CD4-positive, alpha-beta memory T cell (primary cell): ENCODE measurements at regions not wholly inside any gene's neighbourhood (a gene's known extent, or its start where the extent isn't known, plus 50 kb on each side); places are given as distances from the start of the nearest gene placed in this dataset.

Source experiments
- CTCF ChIA-PET: fragments of 350-600 bp; sonication (Branson Sonifier 250); formaldehyde crosslinking; loops from one replicate; lab custom pipeline; 2021; ENCODE audit warnings: inconsistent platforms; ENCODE audit not compliant: partially characterized antibody; lab: Charles Lee
- POLR2A ChIA-PET: fragments of 350-600 bp; sonication (Branson Sonifier 250); formaldehyde crosslinking; loops from one replicate; lab custom pipeline; 2021; ENCODE audit not compliant: partially characterized antibody; lab: Charles Lee
- DNase-seq, 5 donors: peaks; one replicate each; pipeline versions ENCODE4 v3.0.0 to v3.0.0-alpha.2; 2020 to 2022; ENCODE audit warnings: mixed read lengths in 1 of 5
- H3K27ac ChIP-seq: one replicate; pipeline ENCODE4 v1.7.0; 2013; ENCODE audit warnings: low read depth, low read length
- H3K27me3 ChIP-seq: 2 replicates; pipeline ENCODE4 v1.7.0; 2013; ENCODE audit warnings: mild to moderate bottlenecking, low read length, moderate library complexity; ENCODE audit not compliant: insufficient read depth
- H3K36me3 ChIP-seq: 2 replicates; pipeline ENCODE4 v1.7.0; 2013; ENCODE audit warnings: mild to moderate bottlenecking, low read length, moderate library complexity; ENCODE audit not compliant: insufficient read depth
- H3K4me1 ChIP-seq: 2 replicates; pipeline ENCODE4 v1.7.0; 2013; ENCODE audit warnings: mild to moderate bottlenecking, low read length, moderate library complexity; ENCODE audit not compliant: insufficient read depth
- H3K4me3 ChIP-seq, 2 donors: one replicate each; pipeline ENCODE4 v1.7.0; 2013; ENCODE audit warnings: low read length in 2 of 2, mild to moderate bottlenecking in 1 of 2
- H3K9me3 ChIP-seq, 2 donors: one replicate each; pipeline ENCODE4 v1.7.0; 2013; ENCODE audit warnings: low read length in 2 of 2, control low read depth in 1 of 2; ENCODE audit not compliant: control insufficient read depth in 1 of 2
- H3K27ac Mint-ChIP-seq, 7 donors: one replicate each; pipeline ENCODE4 v1.8.0; 2020 to 2021; ENCODE audit warnings: mixed read lengths in 7 of 7, mild to moderate bottlenecking in 6 of 7, inconsistent platforms in 3 of 7, moderate library complexity in 3 of 7
- H3K27me3 Mint-ChIP-seq, 2 donors: one replicate each; pipeline ENCODE4 v1.8.0; 2020 to 2021; ENCODE audit warnings: mixed read lengths in 2 of 2
- H3K36me3 Mint-ChIP-seq, 2 donors: one replicate each; pipeline ENCODE4 v1.8.0; 2020 to 2021; ENCODE audit warnings: mixed read lengths in 2 of 2, inconsistent platforms in 1 of 2, mild to moderate bottlenecking in 1 of 2
- H3K4me1 Mint-ChIP-seq, 4 donors: one replicate each; pipeline ENCODE4 v1.8.0; 2020 to 2021; ENCODE audit warnings: mixed read lengths in 4 of 4, mild to moderate bottlenecking in 1 of 4
- H3K4me3 Mint-ChIP-seq, 8 donors: one replicate each; pipeline ENCODE4 v1.8.0; 2020 to 2021; ENCODE audit warnings: mixed read lengths in 8 of 8, mild to moderate bottlenecking in 7 of 8, moderate library complexity in 6 of 8, inconsistent platforms in 3 of 8
- H3K9me3 Mint-ChIP-seq, 8 donors: one replicate each; pipeline ENCODE4 v1.8.0; 2020 to 2021; ENCODE audit warnings: mixed read lengths in 8 of 8, mild to moderate bottlenecking in 5 of 8, inconsistent platforms in 3 of 8, moderate library complexity in 1 of 8
- intact Hi-C: fragments of 100-400 bp; cut with micrococcal nuclease; formaldehyde crosslinking; loops from one replicate; pipeline ENCODE4 v1.15.1; 2023

DNA sequence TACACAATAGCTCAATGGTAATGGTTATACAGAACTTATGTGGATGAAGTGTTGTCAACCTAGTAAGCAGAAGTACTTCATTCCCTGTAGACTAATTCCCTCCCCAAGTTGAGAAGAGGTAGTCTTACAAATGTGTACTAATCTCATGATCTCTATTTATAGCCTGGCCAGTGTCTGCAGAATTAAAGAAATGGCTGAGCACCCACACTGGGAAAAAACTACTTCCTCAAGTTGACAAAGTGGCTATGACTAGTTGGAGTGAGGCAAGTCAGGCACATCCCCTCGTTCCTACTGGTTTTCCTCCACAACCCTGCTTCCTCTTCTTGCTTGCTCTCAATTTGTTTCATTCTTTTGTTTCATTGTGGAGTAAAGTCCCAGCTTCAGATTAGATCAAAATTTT is 566.7 kb upstream of the ZNF717 start:
- peaks cover 0 to 18% (median 5%) of the 10 kb centered on the region in 8 donors for H3K9me3 Mint-ChIP-seq
- DNase-seq = no peak
- H3K4me1 ChIP-seq = no peaks in the 10 kb centered on the region
- H3K9me3 ChIP-seq = peaks cover 0 to 3% of the 10 kb centered on the region in 2 donors
- no peak overlapping the region for H3K4me3 Mint-ChIP-seq
- no peaks in the 10 kb centered on the region for H3K27me3 Mint-ChIP-seq
- H3K36me3 Mint-ChIP-seq = no peaks in the 10 kb centered on the region
- H3K27me3 ChIP-seq = no peaks in the 10 kb centered on the region
- H3K27ac Mint-ChIP-seq = no peak overlapping the region
- ChIA-PET POLR2A (no interaction called here), CTCF (no interaction called here)
- no peak overlapping the region for H3K27ac ChIP-seq
- no peaks in the 10 kb centered on the region for H3K36me3 ChIP-seq
- H3K4me3 ChIP-seq = no peak overlapping the region
- intact Hi-C loops = no loop called here
- no peaks in the 10 kb centered on the region for H3K4me1 Mint-ChIP-seq

DNA sequence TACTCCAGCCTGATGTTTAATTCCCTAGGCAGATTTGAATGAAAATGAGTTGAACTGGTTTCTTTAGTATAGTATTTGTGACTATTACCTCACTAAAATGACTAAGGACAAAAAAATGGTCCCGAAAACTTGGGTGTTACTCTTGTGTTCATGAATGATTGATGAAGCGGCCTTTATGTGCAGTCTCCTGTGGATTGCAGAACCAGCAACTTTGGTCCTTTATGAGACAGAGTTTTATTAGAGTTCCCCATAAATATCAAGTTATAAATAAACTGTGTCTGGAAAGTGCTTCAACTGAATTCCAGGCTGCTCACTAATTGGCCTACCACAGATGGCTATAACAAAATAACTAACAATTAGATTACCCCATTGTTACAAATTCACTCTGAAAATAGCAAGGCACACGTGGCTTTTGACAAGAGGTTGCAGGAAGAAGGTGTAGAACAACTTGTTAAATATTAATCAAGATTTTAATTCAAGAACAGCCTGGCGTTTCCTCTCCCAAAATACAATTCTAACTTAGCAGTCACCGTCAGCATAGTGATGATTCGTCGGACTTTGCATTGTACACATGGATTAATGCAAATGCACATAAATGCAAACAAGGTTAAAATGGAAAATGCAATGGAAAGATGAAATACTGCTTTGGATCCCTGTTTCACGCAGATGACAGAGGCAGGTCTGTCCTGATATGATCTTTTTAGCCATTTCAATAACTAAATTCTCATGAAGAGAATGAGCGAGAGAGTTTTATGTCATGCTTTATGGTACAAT is 567.3 kb upstream of the ZNF717 start:
- Histone ChIP-seq H3K27ac (no peak overlapping the region), H3K9me3 (peaks cover 0 to 3% of the 10 kb centered on the region in 2 donors), H3K27me3 (no peaks in the 10 kb centered on the region), H3K4me1 (no peaks in the 10 kb centered on the region), H3K4me3 (no peak overlapping the region), H3K36me3 (no peaks in the 10 kb centered on the region)
- Mint-ChIP-seq H3K27me3 (no peaks in the 10 kb centered on the region), H3K9me3 (peaks cover 0 to 18% (median 5%) of the 10 kb centered on the region in 8 donors), H3K4me1 (no peaks in the 10 kb centered on the region), H3K4me3 (no peak overlapping the region), H3K27ac (no peak overlapping the region), H3K36me3 (no peaks in the 10 kb centered on the region)
- POLR2A ChIA-PET = no interaction called here
- intact Hi-C loops = no loop called here
- DNase-seq = no peak
- CTCF ChIA-PET = no interaction called here

- DNase-seq = no peak
- CTCF ChIA-PET = no interaction called here
- POLR2A ChIA-PET = no interaction called here
- no peaks in the 10 kb centered on the region for H3K36me3 ChIP-seq
- H3K27me3 ChIP-seq = no peaks in the 10 kb centered on the region
- peaks cover 0 to 3% of the 10 kb centered on the region in 2 donors for H3K9me3 ChIP-seq
- Mint-ChIP-seq H3K36me3 (no peaks in the 10 kb centered on the region), H3K27me3 (no peaks in the 10 kb centered on the region), H3K27ac (no peak overlapping the region), H3K9me3 (peaks cover 0 to 19% (median 5%) of the 10 kb centered on the region in 8 donors), H3K4me1 (no peaks in the 10 kb centered on the region), H3K4me3 (no peak overlapping the region)
- no peak overlapping the region for H3K4me3 ChIP-seq
- intact Hi-C loops = no loop called here
- H3K4me1 ChIP-seq = no peaks in the 10 kb centered on the region
- H3K27ac ChIP-seq = no peak overlapping the region
Measured at GRCh38 chr3:76353683-76354082, 568.3 kb upstream of the ZNF717 start.

GRCh38 chr3:76361010-76361409 is 575.7 kb upstream of the ZNF717 start:
- Mint-ChIP-seq H3K9me3 (peaks cover 0 to 27% (median 9%) of the 10 kb centered on the region in 8 donors), H3K27me3 (no peaks in the 10 kb centered on the region), H3K4me1 (no peaks in the 10 kb centered on the region), H3K27ac (no peak overlapping the region), H3K36me3 (no peaks in the 10 kb centered on the region), H3K4me3 (no peak overlapping the region)
- intact Hi-C loops = no loop called here
- no peak for DNase-seq
- Histone ChIP-seq H3K27ac (no peak overlapping the region), H3K4me3 (no peak overlapping the region), H3K27me3 (no peaks in the 10 kb centered on the region), H3K9me3 (no peaks in the 10 kb centered on the region), H3K36me3 (no peaks in the 10 kb centered on the region), H3K4me1 (no peaks in the 10 kb centered on the region)
- POLR2A ChIA-PET = no interaction called here
- CTCF ChIA-PET = no interaction called here

GRCh38 chr3:76362643-76363042 is 577.3 kb upstream of the ZNF717 start:
- H3K27ac ChIP-seq = no peak overlapping the region
- ChIA-PET POLR2A (no interaction called here), CTCF (no interaction called here)
- Mint-ChIP-seq H3K36me3 (no peaks in the 10 kb centered on the region), H3K4me3 (no peak overlapping the region), H3K9me3 (peaks cover 0 to 24% (median 9%) of the 10 kb centered on the region in 8 donors), H3K27ac (no peak overlapping the region), H3K27me3 (no peaks in the 10 kb centered on the region), H3K4me1 (no peaks in the 10 kb centered on the region)
- no peaks in the 10 kb centered on the region for H3K27me3 ChIP-seq
- no peaks in the 10 kb centered on the region for H3K9me3 ChIP-seq
- intact Hi-C loops = no loop called here
- no peak overlapping the region for H3K4me3 ChIP-seq
- no peaks in the 10 kb centered on the region for H3K4me1 ChIP-seq
- no peak for DNase-seq
- no peaks in the 10 kb centered on the region for H3K36me3 ChIP-seq

GRCh38 chr3:76365275-76365674 is 579.9 kb upstream of the ZNF717 start:
- Histone ChIP-seq H3K27me3 (no peaks in the 10 kb centered on the region), H3K36me3 (no peaks in the 10 kb centered on the region), H3K4me1 (no peaks in the 10 kb centered on the region), H3K9me3 (peaks cover 0 to 4% of the 10 kb centered on the region in 2 donors), H3K4me3 (no peak overlapping the region), H3K27ac (no peak overlapping the region)
- Mint-ChIP-seq H3K4me1 (no peaks in the 10 kb centered on the region), H3K27me3 (no peaks in the 10 kb centered on the region), H3K27ac (no peak overlapping the region), H3K4me3 (no peak overlapping the region), H3K36me3 (no peaks in the 10 kb centered on the region), H3K9me3 (peaks cover 0 to 19% (median 10%) of the 10 kb centered on the region in 8 donors)
- intact Hi-C loops = no loop called here
- ChIA-PET POLR2A (no interaction called here), CTCF (no interaction called here)
- DNase-seq = no peak

- peaks cover 0 to 16% (median 10%) of the 10 kb centered on the region in 8 donors for H3K9me3 Mint-ChIP-seq
- H3K27ac ChIP-seq = no peak overlapping the region
Measured at GRCh38 chr3:76367281-76367680, 581.9 kb upstream of the ZNF717 start.

More at GRCh38 chr3:76367281-76367680, 581.9 kb upstream of the ZNF717 start:
- Mint-ChIP-seq H3K4me3 (no peak overlapping the region), H3K27ac (no peak overlapping the region), H3K27me3 (no peaks in the 10 kb centered on the region), H3K36me3 (no peaks in the 10 kb centered on the region), H3K4me1 (no peaks in the 10 kb centered on the region)
- no peaks in the 10 kb centered on the region for H3K27me3 ChIP-seq
- no peak overlapping the region for H3K4me3 ChIP-seq
- ChIA-PET POLR2A (no interaction called here), CTCF (no interaction called here)
- no peaks in the 10 kb centered on the region for H3K36me3 ChIP-seq
- no peak for DNase-seq
- H3K9me3 ChIP-seq = peaks cover 0 to 4% of the 10 kb centered on the region in 2 donors
- intact Hi-C loops = no loop called here
- no peaks in the 10 kb centered on the region for H3K4me1 ChIP-seq
